ENCODE measurements at regions not wholly inside any gene's neighbourhood (a gene's known extent, or its start where the extent isn't known, plus 50 kb on each side); places are given as distances from the start of the nearest gene placed in this dataset.

GRCh38 chr16:56108056-56108471, 83.2 kb upstream of the GNAO1 start:
- no peak overlapping the region for H3K4me3 Mint-ChIP-seq
- H3K36me3 Mint-ChIP-seq: no peaks in the 10 kb centered on the region
- DNase-seq: no peak
- no peaks in the 10 kb centered on the region for H3K4me1 Mint-ChIP-seq
- no peak overlapping the region for H3K27ac Mint-ChIP-seq
- H3K27me3 Mint-ChIP-seq: peaks cover 18% of the 10 kb centered on the region
- no peaks in the 10 kb centered on the region for H3K9me3 Mint-ChIP-seq

GRCh38 chr16:56106527-56106926, 84.8 kb upstream of the GNAO1 start:
- no peak for DNase-seq
- Mint-ChIP-seq H3K27me3 (peaks cover 7% of the 10 kb centered on the region), H3K9me3 (no peaks in the 10 kb centered on the region), H3K4me1 (no peaks in the 10 kb centered on the region), H3K4me3 (no peak overlapping the region), H3K27ac (no peak overlapping the region), H3K36me3 (no peaks in the 10 kb centered on the region)

GRCh38 chr16:56102906-56103305, 88.4 kb upstream of the GNAO1 start:
- Mint-ChIP-seq H3K36me3 (no peaks in the 10 kb centered on the region), H3K27ac (no peak overlapping the region), H3K4me3 (no peak overlapping the region), H3K27me3 (peaks cover 7% of the 10 kb centered on the region), H3K9me3 (no peaks in the 10 kb centered on the region), H3K4me1 (no peaks in the 10 kb centered on the region)
- DNase-seq: no peak

GRCh38 chr16:56102183-56102686, 89.1 kb upstream of the GNAO1 start:
- Mint-ChIP-seq H3K36me3 (no peaks in the 10 kb centered on the region), H3K27me3 (peaks cover 7% of the 10 kb centered on the region), H3K9me3 (no peaks in the 10 kb centered on the region), H3K27ac (no peak overlapping the region), H3K4me3 (no peak overlapping the region), H3K4me1 (no peaks in the 10 kb centered on the region)
- no peak for DNase-seq

- DNase-seq: no peak
- Mint-ChIP-seq H3K36me3 (no peaks in the 10 kb centered on the region), H3K4me1 (no peaks in the 10 kb centered on the region), H3K4me3 (no peak overlapping the region), H3K27ac (no peak overlapping the region), H3K9me3 (no peaks in the 10 kb centered on the region), H3K27me3 (peaks cover 7% of the 10 kb centered on the region)
Measured at GRCh38 chr16:56101480-56101879, 89.8 kb upstream of the GNAO1 start.

- DNase-seq: no peak
- no peaks in the 10 kb centered on the region for H3K4me1 Mint-ChIP-seq
- no peaks in the 10 kb centered on the region for H3K36me3 Mint-ChIP-seq
- no peaks in the 10 kb centered on the region for H3K27me3 Mint-ChIP-seq
- H3K9me3 Mint-ChIP-seq: no peaks in the 10 kb centered on the region
- H3K27ac Mint-ChIP-seq: no peak overlapping the region
- H3K4me3 Mint-ChIP-seq: no peak overlapping the region
Measured at GRCh38 chr16:56097306-56097705, 94.0 kb upstream of the GNAO1 start.

- Mint-ChIP-seq H3K4me1 (no peaks in the 10 kb centered on the region), H3K36me3 (no peaks in the 10 kb centered on the region), H3K9me3 (no peaks in the 10 kb centered on the region), H3K27ac (no peak overlapping the region), H3K27me3 (no peaks in the 10 kb centered on the region), H3K4me3 (no peak overlapping the region)
- no peak for DNase-seq
Measured at GRCh38 chr16:56094231-56094630, 97.1 kb upstream of the GNAO1 start.

GRCh38 chr16:56093055-56093454, 98.2 kb upstream of the GNAO1 start:
- Mint-ChIP-seq H3K4me1 (no peaks in the 10 kb centered on the region), H3K27ac (no peak overlapping the region), H3K36me3 (no peaks in the 10 kb centered on the region), H3K27me3 (no peaks in the 10 kb centered on the region), H3K4me3 (no peak overlapping the region), H3K9me3 (no peaks in the 10 kb centered on the region)
- DNase-seq: no peak

GRCh38 chr16:56090076-56090475, 101.2 kb upstream of the GNAO1 start:
- Mint-ChIP-seq H3K4me1 (no peaks in the 10 kb centered on the region), H3K27ac (no peak overlapping the region), H3K9me3 (no peaks in the 10 kb centered on the region), H3K27me3 (peaks cover 5% of the 10 kb centered on the region), H3K4me3 (no peak overlapping the region), H3K36me3 (no peaks in the 10 kb centered on the region)
- DNase-seq: no peak

GRCh38 chr16:56087626-56088025, 103.7 kb upstream of the GNAO1 start:
- Mint-ChIP-seq H3K4me3 (no peak overlapping the region), H3K27ac (no peak overlapping the region), H3K27me3 (peaks cover 13% of the 10 kb centered on the region), H3K9me3 (no peaks in the 10 kb centered on the region), H3K4me1 (no peaks in the 10 kb centered on the region), H3K36me3 (no peaks in the 10 kb centered on the region)
- DNase-seq: no peak

- Mint-ChIP-seq H3K36me3 (no peaks in the 10 kb centered on the region), H3K27ac (no peak overlapping the region), H3K4me3 (no peak overlapping the region), H3K9me3 (peaks cover 1% of the 10 kb centered on the region), H3K27me3 (peaks cover 22% of the 10 kb centered on the region), H3K4me1 (no peaks in the 10 kb centered on the region)
- DNase-seq: no peak
Measured at GRCh38 chr16:56081371-56081770, 109.9 kb upstream of the GNAO1 start.

- DNase-seq: no peak
- peaks cover 15% of the 10 kb centered on the region for H3K27me3 Mint-ChIP-seq
- H3K36me3 Mint-ChIP-seq: no peaks in the 10 kb centered on the region
- H3K9me3 Mint-ChIP-seq: no peaks in the 10 kb centered on the region
- no peaks in the 10 kb centered on the region for H3K4me1 Mint-ChIP-seq
- H3K4me3 Mint-ChIP-seq: no peak overlapping the region
- no peak overlapping the region for H3K27ac Mint-ChIP-seq
Measured at GRCh38 chr16:56075732-56076388, 115.4 kb upstream of the GNAO1 start.

- no peaks in the 10 kb centered on the region for H3K36me3 Mint-ChIP-seq
- H3K9me3 Mint-ChIP-seq: no peaks in the 10 kb centered on the region
- DNase-seq: no peak
- H3K27me3 Mint-ChIP-seq: peaks cover 11% of the 10 kb centered on the region
- H3K4me3 Mint-ChIP-seq: no peak overlapping the region
- no peak overlapping the region for H3K27ac Mint-ChIP-seq
- no peaks in the 10 kb centered on the region for H3K4me1 Mint-ChIP-seq
Measured at GRCh38 chr16:56073508-56073907, 117.8 kb upstream of the GNAO1 start.

GRCh38 chr16:56072096-56072495, 119.2 kb upstream of the GNAO1 start:
- H3K36me3 Mint-ChIP-seq: no peaks in the 10 kb centered on the region
- no peaks in the 10 kb centered on the region for H3K9me3 Mint-ChIP-seq
- DNase-seq: no peak
- H3K27me3 Mint-ChIP-seq: peaks cover 11% of the 10 kb centered on the region
- H3K27ac Mint-ChIP-seq: no peak overlapping the region
- no peaks in the 10 kb centered on the region for H3K4me1 Mint-ChIP-seq
- H3K4me3 Mint-ChIP-seq: no peak overlapping the region

GRCh38 chr16:56068816-56069215, 122.5 kb upstream of the GNAO1 start:
- no peaks in the 10 kb centered on the region for H3K9me3 Mint-ChIP-seq
- no peaks in the 10 kb centered on the region for H3K36me3 Mint-ChIP-seq
- no peak overlapping the region for H3K27ac Mint-ChIP-seq
- DNase-seq: no peak
- no peaks in the 10 kb centered on the region for H3K4me1 Mint-ChIP-seq
- H3K4me3 Mint-ChIP-seq: no peak overlapping the region
- H3K27me3 Mint-ChIP-seq: peaks cover 9% of the 10 kb centered on the region

- no peak for DNase-seq
- Mint-ChIP-seq H3K27ac (no peak overlapping the region), H3K4me1 (no peaks in the 10 kb centered on the region), H3K4me3 (no peak overlapping the region), H3K27me3 (peaks cover 9% of the 10 kb centered on the region), H3K9me3 (no peaks in the 10 kb centered on the region), H3K36me3 (no peaks in the 10 kb centered on the region)
Measured at GRCh38 chr16:56068314-56068713, 123.0 kb upstream of the GNAO1 start.

Measured in activated naive CD8-positive, alpha-beta T cell treated with anti-CD3 and anti-CD28 coated beads for 36 hours (primary cell).